HEK293T (cell line): ENCODE measurements at regions not wholly inside any gene's neighbourhood (a gene's known extent, or its start where the extent isn't known, plus 50 kb on each side); places are given as distances from the start of the nearest gene placed in this dataset.

Experiments used
- CTCF ChIA-PET: fragments of 350-600 bp; formaldehyde crosslinking; extraction: SDS; loops from one replicate; lab custom pipeline; 2021; ENCODE audit warnings: antibody characterized with exemption, inconsistent platforms; lab: Yijun Ruan, JAX
- POLR2A ChIA-PET: fragments of 350-600 bp; formaldehyde crosslinking; extraction: SDS; loops from one replicate; lab custom pipeline; 2020; ENCODE audit warnings: antibody characterized with exemption, inconsistent platforms; lab: Yijun Ruan, JAX
- DNase-seq: peaks from one replicate; pipeline ENCODE4 v3.0.0; 2012; ENCODE audit warnings: mixed read lengths; ENCODE audit errors: extremely low spot score
- ARNT ChIP-seq: fragments of 450-650 bp; IDR thresholded peaks from 2 replicates; pipeline ENCODE4 v1.6.1; 2017; ENCODE audit warnings: mild to moderate bottlenecking
- BHLHE40 ChIP-seq: fragments of 450-650 bp; IDR thresholded peaks from 2 replicates; pipeline ENCODE4 v1.6.1; 2016; ENCODE audit warnings: mild to moderate bottlenecking, moderate library complexity, borderline replicate concordance
- CTBP1 ChIP-seq: fragments of 450-650 bp; IDR thresholded peaks from 2 replicates; pipeline ENCODE4 v1.6.1; 2016; ENCODE audit warnings: borderline replicate concordance
- ELF4 ChIP-seq: fragments of 450-650 bp; IDR thresholded peaks from 2 replicates; pipeline ENCODE4 v1.6.1; 2017; ENCODE audit warnings: antibody characterized with exemption
- FOXA1 ChIP-seq: fragments of 450-650 bp; IDR thresholded peaks from 2 replicates; pipeline ENCODE4 v1.6.1; 2016; ENCODE audit warnings: mild to moderate bottlenecking
- FOXK2 ChIP-seq: fragments of 450-650 bp; IDR thresholded peaks from 2 replicates; pipeline ENCODE4 v1.6.1; 2016; ENCODE audit warnings: mild to moderate bottlenecking
- FOXM1 ChIP-seq: fragments of 450-650 bp; IDR thresholded peaks from 2 replicates; pipeline ENCODE4 v1.6.1; 2017; ENCODE audit warnings: mild to moderate bottlenecking, borderline replicate concordance
- HDGF ChIP-seq: fragments of 450-650 bp; IDR thresholded peaks from 2 replicates; pipeline ENCODE4 v1.6.1; 2017; ENCODE audit warnings: antibody characterized with exemption, borderline replicate concordance
- L3MBTL2 ChIP-seq: fragments of 450-650 bp; conservative IDR thresholded peaks from 2 replicates; pipeline ENCODE4 v1.6.1; 2016; ENCODE audit warnings: mild to moderate bottlenecking
- LEF1 ChIP-seq: fragments of 450-650 bp; IDR thresholded peaks from 2 replicates; pipeline ENCODE4 v1.6.1; 2017; ENCODE audit warnings: mild to moderate bottlenecking, borderline replicate concordance
- NFRKB ChIP-seq: fragments of 450-650 bp; IDR thresholded peaks from 2 replicates; pipeline ENCODE4 v1.6.1; 2016; ENCODE audit warnings: mild to moderate bottlenecking, moderate library complexity
- PKNOX1 ChIP-seq: fragments of 450-650 bp; IDR thresholded peaks from 2 replicates; pipeline ENCODE4 v1.6.1; 2016
- SP1 ChIP-seq: fragments of 450-650 bp; IDR thresholded peaks from 2 replicates; pipeline ENCODE4 v1.6.1; 2017
- SUZ12 ChIP-seq: fragments of 450-650 bp; IDR thresholded peaks from 2 replicates; pipeline ENCODE4 v1.6.1; 2016; ENCODE audit warnings: mild to moderate bottlenecking
- TARDBP ChIP-seq: fragments of 450-650 bp; IDR thresholded peaks from 2 replicates; pipeline ENCODE4 v1.6.1; 2016
- ZNF384 ChIP-seq: fragments of 450-650 bp; IDR thresholded peaks from 2 replicates; pipeline ENCODE4 v1.6.1; 2016

GRCh38 chr13:30042891-30043630 lies 192.6 kb upstream of the UBL3 start:
- TF ChIP-seq ELF4 (no peak), FOXK2 (no peak), LEF1 (no peak), PKNOX1 (no peak), CTBP1 (no peak), SP1 (no peak), ARNT (no peak), BHLHE40 (no peak), SUZ12 (no peak), FOXA1 (no peak)
- CTCF ChIA-PET, result no interaction called here
- DNase-seq, result no peak
- POLR2A ChIA-PET, result no interaction called here

- TF ChIP-seq SUZ12, result no peak
- POLR2A ChIA-PET, result no interaction called here
- CTCF ChIA-PET, result no interaction called here
- no peak for DNase-seq
Measured at GRCh38 chr13:30042272-30042671, 191.9 kb upstream of the UBL3 start.

DNA sequence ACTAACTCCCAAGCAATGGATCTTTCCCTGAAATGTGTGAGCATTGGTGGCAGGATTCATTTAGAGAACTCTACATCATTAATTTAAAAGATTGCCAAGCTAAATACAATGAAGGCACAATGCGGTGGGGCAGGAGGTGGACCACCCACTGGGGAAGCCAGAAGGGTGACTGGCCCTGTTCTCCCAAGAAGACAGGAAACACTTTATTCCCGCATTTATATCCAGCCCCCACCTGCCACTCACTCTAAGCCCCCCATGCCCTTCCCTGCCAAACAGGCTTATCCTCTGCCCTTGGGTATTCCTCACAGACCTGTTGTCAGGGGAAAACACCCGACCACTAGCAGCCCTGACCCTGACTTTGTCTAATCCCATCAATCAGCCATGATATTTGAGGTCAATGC lies 189.1 kb upstream of the UBL3 start:
- TF ChIP-seq FOXA1 (no peak), ARNT (no peak), BHLHE40 (no peak), SP1 (no peak), TARDBP (no peak), NFRKB (no peak), L3MBTL2 (no peak), LEF1 (no peak), ELF4 (no peak), HDGF (no peak)
- DNase-seq, result no peak
- POLR2A ChIA-PET, result no interaction called here
- CTCF ChIA-PET, result interaction anchor here (0.6 to 0.7 kb wide), 3 partner anchors 59 to 1549 kb away, joined by 3 to 4 read pairs (median 3); no protein-coding TSS in a partner anchor

DNA sequence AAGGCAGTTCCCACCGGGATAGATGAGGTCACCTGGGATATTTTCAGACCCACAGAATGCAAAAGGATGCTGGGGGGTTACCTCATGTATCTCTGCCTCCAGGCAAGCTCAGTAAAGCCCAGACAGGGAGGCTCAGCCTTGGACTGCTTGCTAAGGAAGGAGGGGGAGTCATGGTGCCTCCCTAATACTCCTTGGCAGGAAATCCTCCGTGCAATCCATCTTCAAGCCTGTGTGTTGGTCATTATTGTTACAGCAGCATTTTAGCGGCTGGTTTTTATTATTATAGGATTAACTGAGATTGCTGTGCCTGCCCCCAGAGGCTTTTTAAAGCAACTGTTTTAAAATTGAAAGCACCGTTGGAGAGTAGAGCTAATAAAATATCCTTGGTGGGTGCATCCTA lies 188.5 kb upstream of the UBL3 start:
- no peak for TF ChIP-seq FOXA1
- TF ChIP-seq TARDBP, result no peak
- ChIA-PET POLR2A (no interaction called here), CTCF (interaction anchor here (0.6 to 0.7 kb wide), 3 partner anchors 60 to 1549 kb away, joined by 3 to 4 read pairs (median 3); no protein-coding TSS in a partner anchor)
- no peak for DNase-seq

- TF ChIP-seq CTBP1, result no peak
- POLR2A ChIA-PET, result no interaction called here
- CTCF ChIA-PET, result no interaction called here
- DNase-seq, result no peak
Measured at GRCh38 chr13:30037766-30038165, 187.3 kb upstream of the UBL3 start.

DNA sequence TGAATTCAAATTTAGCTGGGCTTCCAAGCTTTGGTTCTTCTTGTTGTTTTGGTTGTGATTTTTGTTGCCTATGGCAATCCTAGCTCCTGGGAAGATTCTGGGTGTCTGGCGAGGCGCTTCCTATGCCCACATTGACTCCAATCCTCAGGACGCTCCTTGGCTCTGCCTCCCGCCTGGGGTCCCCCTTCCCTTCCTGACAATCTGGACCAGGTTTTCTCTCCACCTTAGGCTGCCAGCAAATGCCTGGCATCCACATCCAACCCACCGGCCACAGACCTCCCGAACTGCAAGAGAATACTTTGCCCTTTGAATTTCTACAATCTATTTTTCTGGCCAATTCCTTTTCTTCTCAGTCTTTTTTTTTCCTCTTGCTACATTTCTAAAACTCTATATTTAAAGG lies 186.9 kb upstream of the UBL3 start:
- no peak for TF ChIP-seq SP1
- TF ChIP-seq L3MBTL2, result no peak
- TF ChIP-seq ELF4, result no peak
- TF ChIP-seq FOXM1, result no peak
- no peak for TF ChIP-seq PKNOX1
- no peak for TF ChIP-seq FOXA1
- TF ChIP-seq ARNT, result no peak
- no peak for TF ChIP-seq ZNF384
- no peak for TF ChIP-seq HDGF
- no peak for TF ChIP-seq CTBP1
- TF ChIP-seq LEF1, result no peak
- no peak for TF ChIP-seq FOXK2
- no peak for TF ChIP-seq BHLHE40
- TF ChIP-seq NFRKB, result no peak
- TF ChIP-seq TARDBP, result no peak
- TF ChIP-seq SUZ12, result no peak
- POLR2A ChIA-PET, result no interaction called here
- DNase-seq, result no peak
- CTCF ChIA-PET, result no interaction called here

- DNase-seq, result no peak
- no peak for TF ChIP-seq FOXA1
- no peak for TF ChIP-seq L3MBTL2
- TF ChIP-seq LEF1, result no peak
- CTCF ChIA-PET, result no interaction called here
- POLR2A ChIA-PET, result no interaction called here
Measured at GRCh38 chr13:30034458-30034795, 184.0 kb upstream of the UBL3 start.

- TF ChIP-seq HDGF (no peak), PKNOX1 (no peak), TARDBP (no peak), CTBP1 (no peak), BHLHE40 (no peak), L3MBTL2 (no peak), NFRKB (no peak), FOXK2 (no peak), ELF4 (no peak), ARNT (no peak), FOXA1 (no peak), SUZ12 (no peak), SP1 (no peak), LEF1 (no peak), ZNF384 (no peak), FOXM1 (no peak)
- ChIA-PET CTCF (no interaction called here), POLR2A (no interaction called here)
- no peak for DNase-seq
Measured at GRCh38 chr13:30033681-30034457, 183.5 kb upstream of the UBL3 start.
